ENCODE measurements at regions not wholly inside any gene's neighbourhood (a gene's known extent, or its start where the extent isn't known, plus 50 kb on each side); places are given as distances from the start of the nearest gene placed in this dataset.

DNA sequence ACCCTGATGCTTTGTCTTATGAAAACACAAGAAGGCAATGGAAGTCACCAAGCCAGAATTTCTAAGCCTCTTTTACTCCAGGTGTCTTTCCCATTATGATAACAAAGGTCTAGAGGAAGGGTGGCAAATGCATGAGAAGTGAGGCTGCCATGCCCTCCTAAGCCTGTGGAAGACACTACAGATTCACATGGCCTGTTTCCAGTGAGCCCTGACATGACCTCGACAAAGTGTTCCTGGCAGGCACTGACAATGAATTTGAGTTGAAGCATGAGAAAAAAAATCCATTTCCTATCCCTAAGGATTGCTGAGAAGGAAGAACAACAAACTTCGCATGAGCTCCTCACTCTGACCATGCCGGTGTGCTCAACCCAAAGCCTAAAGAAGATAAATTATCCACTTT is 268.0 kb downstream of the HTR7 start:
- TF ChIP-seq POLR2A (IDR thresholded peaks at IDR 0.05) (no peak), CTCF (IDR thresholded peaks at IDR 0.05) (no peak)
